IPS-15b (cell line): ENCODE measurements at regions not wholly inside any gene's neighbourhood (a gene's known extent, or its start where the extent isn't known, plus 50 kb on each side); places are given as distances from the start of the nearest gene placed in this dataset.

ENCODE experiments used
- H3K27me3 ChIP-seq: one replicate; pipeline ENCODE4 v1.6.1; 2013; ENCODE audit warnings: low read length; ENCODE audit not compliant: control insufficient read depth, insufficient read depth
- H3K36me3 ChIP-seq: one replicate; pipeline ENCODE4 v1.6.1; 2013; ENCODE audit warnings: low read length; ENCODE audit not compliant: control insufficient read depth, insufficient read depth
- H3K4me1 ChIP-seq: one replicate; pipeline ENCODE4 v1.6.1; 2013; ENCODE audit warnings: mild to moderate bottlenecking, low read length; ENCODE audit not compliant: control insufficient read depth, insufficient read depth
- H3K4me3 ChIP-seq: one replicate; pipeline ENCODE4 v1.5.1; 2013; ENCODE audit warnings: low read depth, low read length
- H3K9ac ChIP-seq: one replicate; pipeline ENCODE4 v1.6.1; 2013; ENCODE audit warnings: low read depth, mild to moderate bottlenecking, low read length
- H3K9me3 ChIP-seq: one replicate; pipeline ENCODE4 v1.6.1; 2013; ENCODE audit warnings: mild to moderate bottlenecking, low read length; ENCODE audit not compliant: control insufficient read depth, insufficient read depth

GRCh38 chr19:30161021-30161655 is 211.0 kb upstream of the ZNF536 start:
- Histone ChIP-seq H3K36me3 (no peaks in the 10 kb centered on the region), H3K27me3 (peaks cover 4% of the 10 kb centered on the region), H3K4me1 (no peaks in the 10 kb centered on the region), H3K9ac (no peak overlapping the region), H3K4me3 (no peak overlapping the region), H3K9me3 (no peaks in the 10 kb centered on the region)

GRCh38 chr19:30161770-30162169 is 210.4 kb upstream of the ZNF536 start:
- Histone ChIP-seq H3K36me3 (no peaks in the 10 kb centered on the region), H3K4me1 (no peaks in the 10 kb centered on the region), H3K9me3 (no peaks in the 10 kb centered on the region), H3K9ac (no peak overlapping the region), H3K27me3 (peaks cover 4% of the 10 kb centered on the region), H3K4me3 (no peak overlapping the region)

- Histone ChIP-seq H3K27me3 (peaks cover 4% of the 10 kb centered on the region), H3K4me3 (no peak overlapping the region), H3K9me3 (no peaks in the 10 kb centered on the region), H3K4me1 (no peaks in the 10 kb centered on the region), H3K9ac (no peak overlapping the region), H3K36me3 (no peaks in the 10 kb centered on the region)
Observed at GRCh38 chr19:30162718-30163117, 209.5 kb upstream of the ZNF536 start.

- Histone ChIP-seq H3K4me3 (no peak overlapping the region), H3K36me3 (no peaks in the 10 kb centered on the region), H3K27me3 (peaks cover 4% of the 10 kb centered on the region), H3K4me1 (no peaks in the 10 kb centered on the region), H3K9me3 (no peaks in the 10 kb centered on the region), H3K9ac (no peak overlapping the region)
Observed at GRCh38 chr19:30163663-30164062, 208.5 kb upstream of the ZNF536 start.

- Histone ChIP-seq H3K9me3 (no peaks in the 10 kb centered on the region), H3K4me3 (no peak overlapping the region), H3K27me3 (no peaks in the 10 kb centered on the region), H3K36me3 (no peaks in the 10 kb centered on the region), H3K9ac (no peak overlapping the region), H3K4me1 (no peaks in the 10 kb centered on the region)
Observed at GRCh38 chr19:30165228-30165813, 206.9 kb upstream of the ZNF536 start.

DNA sequence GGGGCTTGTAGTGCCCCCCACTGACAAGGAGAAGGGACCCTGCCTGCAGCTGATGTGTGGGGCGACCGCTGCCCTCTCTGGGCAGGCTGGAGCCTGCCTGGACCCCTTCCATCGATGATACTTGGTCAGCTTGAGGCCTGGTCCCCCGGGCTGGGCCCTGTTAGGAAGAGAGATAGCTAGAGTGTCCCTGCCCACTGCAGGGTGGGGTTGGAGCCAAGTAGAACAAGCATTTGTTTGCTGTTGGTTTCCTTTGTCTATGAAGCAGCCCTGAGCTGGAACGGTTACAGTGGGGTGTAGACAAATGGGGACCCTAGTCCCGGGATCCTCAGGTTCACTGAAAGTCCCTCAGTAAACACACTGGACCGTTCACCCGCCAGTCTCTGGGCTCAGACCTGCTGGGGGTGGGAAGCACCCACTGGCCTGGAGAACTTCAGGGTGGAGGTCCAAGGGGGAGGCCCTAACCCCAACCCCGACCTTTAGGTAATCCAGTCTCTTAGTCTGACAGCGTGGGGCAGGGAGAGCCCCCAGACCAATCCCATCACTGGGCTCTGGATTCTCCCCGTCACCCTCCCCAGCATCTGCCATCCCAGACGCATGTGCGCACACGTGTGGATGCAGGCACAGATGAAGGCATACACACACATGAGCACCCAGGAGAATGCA is 204.8 kb upstream of the ZNF536 start:
- Histone ChIP-seq H3K9me3 (no peaks in the 10 kb centered on the region), H3K27me3 (no peaks in the 10 kb centered on the region), H3K4me3 (no peak overlapping the region), H3K4me1 (no peaks in the 10 kb centered on the region), H3K9ac (no peak overlapping the region), H3K36me3 (no peaks in the 10 kb centered on the region)

DNA sequence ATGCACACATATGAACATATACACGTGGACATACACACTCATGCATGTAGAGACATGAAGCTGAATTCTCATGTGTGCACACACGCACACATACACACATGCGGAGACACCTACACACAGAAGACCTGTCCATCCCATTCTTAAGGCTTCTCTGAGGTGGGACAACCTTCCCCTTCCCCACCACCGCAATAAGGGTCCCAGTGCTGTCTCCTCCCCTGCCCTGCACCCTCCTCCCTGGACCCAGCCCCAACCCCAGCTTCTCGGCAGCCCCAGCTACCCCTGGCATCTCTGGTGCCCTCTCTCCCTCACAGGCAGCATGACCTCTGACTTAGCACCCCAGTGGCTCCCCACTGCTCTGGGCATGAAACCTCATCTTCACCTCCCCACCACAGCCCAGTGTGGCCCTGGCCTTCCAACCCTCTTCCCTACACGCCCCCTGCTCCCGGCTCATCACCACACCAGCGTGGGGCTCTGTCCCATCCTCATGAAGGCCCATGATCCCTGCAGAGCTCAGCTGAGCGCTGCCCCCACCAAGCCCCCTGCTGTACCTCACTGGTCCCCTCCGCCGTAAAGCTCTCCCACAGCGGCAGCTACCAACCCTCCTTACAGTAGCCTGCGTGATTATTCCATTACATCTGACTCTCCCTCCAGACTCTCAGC is 204.1 kb upstream of the ZNF536 start:
- no peak overlapping the region for H3K4me3 ChIP-seq
- H3K9me3 ChIP-seq = no peaks in the 10 kb centered on the region
- H3K4me1 ChIP-seq = no peaks in the 10 kb centered on the region
- H3K36me3 ChIP-seq = no peaks in the 10 kb centered on the region
- no peaks in the 10 kb centered on the region for H3K27me3 ChIP-seq
- H3K9ac ChIP-seq = no peak overlapping the region

DNA sequence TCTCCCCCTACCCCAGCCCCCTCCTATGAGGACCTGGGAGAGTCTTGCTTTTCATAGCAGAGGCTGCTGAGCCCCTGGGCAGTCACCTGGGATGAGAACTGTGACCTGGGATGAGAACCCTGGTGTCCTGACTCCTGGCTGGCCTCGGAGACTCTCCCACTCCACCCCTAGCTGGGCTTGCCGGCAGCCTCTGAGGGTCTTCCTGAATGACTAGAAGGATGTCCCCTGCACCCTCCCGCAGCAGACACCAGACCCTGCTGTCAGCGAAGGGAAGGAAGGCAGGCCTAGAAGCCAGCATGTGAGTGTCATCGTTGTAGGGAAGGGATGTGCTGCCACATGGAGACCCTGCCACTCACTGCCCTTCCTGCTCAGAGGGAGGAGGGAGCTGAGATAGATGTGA is 203.4 kb upstream of the ZNF536 start:
- Histone ChIP-seq H3K4me3 (no peak overlapping the region), H3K36me3 (no peaks in the 10 kb centered on the region), H3K4me1 (no peaks in the 10 kb centered on the region), H3K27me3 (no peaks in the 10 kb centered on the region), H3K9ac (no peak overlapping the region), H3K9me3 (no peaks in the 10 kb centered on the region)

- H3K9ac ChIP-seq = no peak overlapping the region
- no peaks in the 10 kb centered on the region for H3K27me3 ChIP-seq
- H3K4me1 ChIP-seq = no peaks in the 10 kb centered on the region
- H3K36me3 ChIP-seq = no peaks in the 10 kb centered on the region
- no peaks in the 10 kb centered on the region for H3K9me3 ChIP-seq
- H3K4me3 ChIP-seq = no peak overlapping the region
Observed at GRCh38 chr19:30169196-30169900, 202.8 kb upstream of the ZNF536 start.

DNA sequence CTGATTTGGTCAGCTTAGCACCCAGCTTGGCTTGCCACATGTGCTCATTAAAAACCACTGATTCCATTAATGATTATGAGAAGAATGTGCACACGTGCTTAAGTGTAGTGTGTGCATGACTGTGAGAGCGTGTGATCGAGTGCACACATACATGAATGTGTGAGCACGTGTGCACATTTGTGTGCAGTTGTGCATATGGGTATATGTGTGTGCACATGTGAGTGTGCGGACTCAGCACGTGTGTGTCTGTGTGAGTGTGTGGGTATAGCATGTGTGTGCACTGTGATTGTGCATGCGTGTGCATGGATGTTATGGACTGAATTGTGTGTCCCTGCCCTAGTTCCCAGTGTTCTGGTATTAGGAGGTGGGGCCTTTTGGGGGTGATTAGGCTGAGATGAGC is 202.1 kb upstream of the ZNF536 start:
- no peaks in the 10 kb centered on the region for H3K4me1 ChIP-seq
- no peaks in the 10 kb centered on the region for H3K27me3 ChIP-seq
- H3K9ac ChIP-seq = no peak overlapping the region
- H3K36me3 ChIP-seq = no peaks in the 10 kb centered on the region
- H3K9me3 ChIP-seq = no peaks in the 10 kb centered on the region
- H3K4me3 ChIP-seq = no peak overlapping the region

DNA sequence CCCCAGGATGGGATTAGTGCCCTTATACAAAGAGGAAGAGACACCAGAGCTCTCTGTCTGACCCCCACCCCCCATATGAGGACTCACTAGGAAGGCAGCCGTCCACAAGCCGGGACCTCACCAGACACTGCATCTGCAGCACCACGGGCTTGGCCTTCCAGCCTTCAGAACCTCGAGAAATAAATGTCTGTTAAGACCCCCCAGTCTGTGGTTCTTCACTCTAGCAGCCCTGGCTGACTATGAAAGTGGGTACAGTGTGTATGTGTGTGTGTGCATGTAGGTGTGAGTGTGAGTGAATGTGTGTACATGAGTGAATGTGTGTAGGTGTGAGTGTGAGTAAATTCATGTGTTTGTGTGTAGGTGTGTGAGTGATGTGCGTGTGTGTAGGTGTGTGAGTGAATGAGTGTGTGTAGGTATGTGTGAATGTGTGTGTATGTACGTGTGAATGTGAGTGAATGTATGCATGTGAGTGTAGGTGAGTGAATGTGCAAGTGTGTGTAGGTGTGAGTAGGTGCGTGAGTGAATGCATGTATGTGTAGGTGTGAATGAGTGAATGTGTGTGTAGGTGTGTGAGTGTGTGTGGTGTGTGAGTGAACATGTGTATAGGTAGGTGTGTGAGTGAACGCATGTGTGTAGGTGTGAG is 201.6 kb upstream of the ZNF536 start:
- no peak overlapping the region for H3K9ac ChIP-seq
- H3K36me3 ChIP-seq = no peaks in the 10 kb centered on the region
- no peaks in the 10 kb centered on the region for H3K9me3 ChIP-seq
- H3K27me3 ChIP-seq = no peaks in the 10 kb centered on the region
- H3K4me1 ChIP-seq = no peaks in the 10 kb centered on the region
- H3K4me3 ChIP-seq = no peak overlapping the region
